DMS153 treated with DMSO at 0.1 percent for 48 hours (cell line): ENCODE measurements at regions not wholly inside any gene's neighbourhood (a gene's known extent, or its start where the extent isn't known, plus 50 kb on each side); places are given as distances from the start of the nearest gene placed in this dataset.
"Not testable (repeated sequence)": the region's sequence is repeated elsewhere in the genome, so short reads cannot be mapped to it uniquely, and the experiment has no call there.

ENCODE experiments used
- DNase-seq: peaks from one replicate; lab custom pipeline; 2025; ENCODE audit not compliant: unreplicated experiment; lab: John Stamatoyannopoulos, UW

DNA sequence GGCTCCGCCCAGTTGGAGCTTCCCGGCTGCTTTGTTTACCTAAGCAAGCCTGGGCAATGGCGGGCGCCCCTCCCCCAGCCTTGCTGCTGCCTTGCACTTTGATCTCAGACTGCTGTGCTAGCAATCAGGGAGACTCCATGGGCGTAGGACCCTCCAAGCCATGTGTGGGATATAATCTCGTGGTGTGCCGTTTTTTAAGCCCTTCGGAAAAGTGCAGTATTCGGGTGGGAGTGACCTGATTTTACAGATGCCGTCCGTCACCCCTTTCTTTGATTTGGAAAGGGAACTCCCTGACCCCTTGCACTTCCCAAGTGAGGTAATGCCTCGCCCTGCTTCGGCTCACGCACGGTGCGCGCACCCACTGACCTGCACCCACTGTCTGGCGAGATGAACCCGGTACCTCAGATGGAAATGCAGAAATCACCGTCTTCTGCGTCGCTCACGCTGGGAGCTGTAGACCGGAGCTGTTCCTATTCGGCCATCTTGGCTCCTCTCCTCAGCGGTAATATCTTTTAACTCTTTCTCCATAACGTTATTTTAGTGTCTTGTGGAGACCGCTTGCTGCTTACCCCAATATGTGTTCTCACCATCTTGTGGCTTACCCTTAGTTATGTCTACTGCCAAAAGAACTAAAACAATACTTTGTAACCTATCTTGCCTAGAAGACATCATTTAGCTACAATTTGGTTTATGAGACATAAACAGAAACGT lies 328.7 kb upstream of the EPHA5 start:
- not testable (repeated sequence) for DNase-seq

DNA sequence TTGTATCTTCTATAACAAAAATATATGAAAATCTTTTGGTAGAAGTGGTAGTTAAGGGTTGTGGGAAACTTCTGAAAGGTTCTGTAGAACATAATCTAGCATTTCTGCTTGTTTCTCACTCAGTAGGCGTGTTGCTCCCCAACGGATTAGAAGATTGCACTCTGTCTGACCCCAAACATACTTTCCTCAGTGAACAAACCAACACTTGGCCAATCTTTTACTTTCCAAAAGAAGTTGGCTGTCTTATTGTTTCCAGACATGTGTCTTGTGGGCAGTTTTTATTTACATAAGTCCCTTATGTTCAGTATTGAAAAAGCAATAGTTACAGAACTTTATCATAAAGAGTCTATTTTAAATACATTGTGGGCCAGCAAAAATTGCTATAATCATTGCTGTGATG lies 312.8 kb upstream of the EPHA5 start:
- DNase-seq, result no peak

DNA sequence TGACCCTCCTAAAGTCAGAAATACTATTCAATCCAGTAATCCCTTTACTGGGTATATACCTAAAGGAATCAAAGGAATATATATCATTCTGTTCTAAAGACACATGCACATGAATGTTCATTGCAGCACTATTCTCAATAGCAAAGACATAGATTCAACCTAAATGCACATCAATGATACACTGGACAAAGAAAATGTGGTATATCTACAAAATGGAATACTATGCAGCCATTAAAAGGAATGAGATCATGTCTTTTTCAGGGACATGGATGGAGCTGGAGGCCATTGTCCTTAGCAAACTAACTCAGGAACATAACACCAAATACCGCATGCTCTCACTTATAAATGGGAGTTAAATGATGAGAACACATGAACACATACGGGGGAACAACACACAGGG lies 306.0 kb upstream of the EPHA5 start:
- DNase-seq, result no peak

DNA sequence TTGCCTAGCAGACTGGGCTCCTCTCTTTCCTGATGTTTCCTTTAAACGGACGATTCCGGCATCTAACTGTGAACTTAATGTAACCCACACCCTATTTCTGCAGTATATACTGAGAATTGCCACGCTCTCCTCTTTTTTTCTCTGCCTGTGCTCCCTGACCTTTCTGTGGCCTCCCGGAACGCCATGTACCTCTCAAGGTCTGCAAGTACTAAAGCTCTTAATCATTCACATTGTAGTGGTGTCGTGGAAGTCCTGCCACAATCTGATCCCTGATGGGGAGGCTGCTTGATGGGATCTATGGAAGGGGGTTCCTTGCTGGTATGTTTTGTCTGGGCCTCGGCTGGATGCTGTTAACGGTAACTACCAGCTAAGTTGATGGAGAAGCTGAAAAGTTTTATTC lies 302.9 kb upstream of the EPHA5 start:
- no peak for DNase-seq

DNA sequence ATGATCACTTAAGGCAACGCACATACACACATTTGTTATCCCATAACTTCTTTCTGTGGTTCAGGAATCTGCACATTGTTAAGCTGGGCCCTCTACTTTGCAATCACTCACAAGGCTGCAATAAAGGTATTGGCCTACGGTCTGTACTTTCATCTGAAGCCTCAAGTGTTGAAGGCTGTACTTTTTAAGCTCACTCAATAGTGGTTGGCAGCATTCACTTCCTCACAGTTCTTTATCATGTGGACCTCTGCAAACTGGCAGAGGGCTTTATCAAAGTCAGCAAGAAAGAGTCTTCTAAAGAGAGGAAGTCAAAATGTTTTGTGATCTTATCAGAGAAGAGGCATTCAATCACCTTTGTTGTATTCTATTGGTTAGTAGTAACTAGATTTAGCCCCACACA lies 301.4 kb upstream of the EPHA5 start:
- DNase-seq, result no peak

DNA sequence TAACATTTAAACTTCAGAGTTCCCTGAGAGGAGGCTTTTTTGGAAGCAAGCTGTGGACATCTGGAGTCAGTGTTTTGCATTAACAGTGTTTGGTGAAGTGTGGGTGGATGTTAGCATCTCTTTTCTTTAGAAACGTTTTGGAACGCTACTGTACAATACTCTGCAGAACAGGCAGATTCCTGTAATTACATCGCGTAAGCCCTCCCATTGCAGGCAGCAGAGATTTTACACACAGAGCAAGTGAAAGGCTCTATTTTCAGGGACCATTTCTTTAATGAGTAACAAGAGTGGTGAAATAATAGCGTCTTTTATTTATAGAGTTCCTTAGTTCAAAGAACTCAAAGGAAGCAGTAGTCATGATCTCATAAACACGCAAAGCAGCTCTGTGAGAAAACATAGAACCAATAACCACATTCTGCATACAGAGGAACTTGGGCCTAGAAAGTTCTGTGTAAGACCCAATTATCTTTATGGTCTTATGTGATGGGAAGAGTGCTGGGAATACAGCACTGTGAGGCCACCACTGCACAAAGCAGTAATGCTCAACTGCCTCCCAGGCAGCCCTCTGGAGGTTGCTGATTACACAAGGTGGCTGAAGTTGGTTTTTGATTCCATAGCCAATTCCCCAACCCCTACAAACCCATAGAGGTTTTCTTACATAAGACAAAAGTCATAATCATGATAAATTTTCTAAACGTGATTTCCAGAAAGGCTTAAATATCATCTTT lies 298.7 kb upstream of the EPHA5 start:
- DNase-seq, result no peak

DNA sequence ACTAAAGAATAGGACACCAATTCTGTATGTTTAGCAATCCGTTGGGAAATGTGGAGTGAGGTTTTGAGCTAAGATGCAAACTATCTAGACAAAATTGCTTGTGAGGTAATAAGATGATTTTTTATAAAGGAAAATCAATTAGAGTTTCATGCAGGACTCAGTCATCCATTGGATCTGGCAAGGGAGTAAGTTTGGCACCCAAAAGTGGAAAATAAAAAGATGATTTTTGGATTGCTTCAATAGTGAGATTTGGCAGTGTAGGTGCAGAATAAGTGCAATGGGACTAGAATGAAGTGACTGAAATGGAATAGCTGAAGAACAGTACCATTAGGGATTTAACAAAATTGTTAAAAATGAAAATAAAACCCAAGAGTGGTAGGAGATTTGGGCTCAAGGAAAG lies 290.5 kb upstream of the EPHA5 start:
- no peak for DNase-seq

DNA sequence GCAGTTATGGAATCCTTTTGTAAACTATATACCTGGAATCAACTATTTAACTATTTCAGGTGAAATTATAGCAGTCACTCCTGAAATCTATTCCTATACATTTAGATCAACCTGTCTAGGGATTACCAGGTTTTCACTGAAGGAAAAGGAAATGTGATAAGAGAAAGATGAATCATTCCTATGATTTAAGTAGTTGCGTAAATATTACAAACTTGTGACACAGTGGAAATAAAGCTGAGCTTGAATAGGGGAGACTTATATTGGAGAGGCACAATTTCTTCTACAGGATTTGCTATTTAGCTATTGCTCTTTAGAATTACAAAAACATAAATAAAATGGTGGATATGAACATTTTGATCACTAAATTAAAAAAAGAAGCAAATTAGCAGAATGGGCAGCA lies 284.1 kb upstream of the EPHA5 start:
- no peak for DNase-seq

DNA sequence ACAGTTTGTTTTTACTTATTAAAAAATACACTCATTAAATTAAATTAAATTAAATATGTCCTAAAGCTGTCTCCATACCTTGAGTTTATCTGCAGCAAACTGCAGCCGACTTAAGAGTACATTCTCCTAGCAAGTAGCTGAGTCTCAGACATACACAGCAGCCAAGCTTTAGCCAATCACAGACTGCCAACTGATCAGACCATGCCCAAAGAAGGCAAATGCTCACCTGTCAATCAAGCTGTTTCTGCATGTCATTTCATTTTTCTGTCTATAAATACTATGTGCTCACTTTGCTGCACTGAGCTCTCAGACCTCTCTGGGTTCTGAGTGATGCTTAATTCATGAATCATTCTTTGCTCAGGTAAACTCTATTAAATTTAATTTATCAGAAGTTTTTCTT lies 280.9 kb upstream of the EPHA5 start:
- DNase-seq, result no peak

DNA sequence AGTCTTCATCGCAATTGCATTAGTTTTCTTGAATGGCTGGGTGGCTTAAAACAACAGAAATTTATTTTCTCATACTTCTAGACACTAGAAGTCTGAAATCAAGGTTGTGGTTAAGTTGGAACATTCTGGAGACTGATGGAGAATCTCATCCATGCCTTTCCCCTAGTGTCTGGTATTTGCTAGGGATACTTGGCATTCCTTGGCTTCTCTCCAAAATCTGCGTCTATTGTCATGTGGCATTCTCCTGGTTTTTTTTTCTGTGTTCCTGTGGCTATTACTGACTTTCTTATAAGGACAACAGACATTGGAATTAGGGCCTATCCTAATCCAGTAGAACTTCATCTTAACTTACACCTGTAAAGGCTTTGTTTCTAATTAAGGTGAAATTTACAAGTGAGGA lies 272.8 kb upstream of the EPHA5 start:
- no peak for DNase-seq

DNA sequence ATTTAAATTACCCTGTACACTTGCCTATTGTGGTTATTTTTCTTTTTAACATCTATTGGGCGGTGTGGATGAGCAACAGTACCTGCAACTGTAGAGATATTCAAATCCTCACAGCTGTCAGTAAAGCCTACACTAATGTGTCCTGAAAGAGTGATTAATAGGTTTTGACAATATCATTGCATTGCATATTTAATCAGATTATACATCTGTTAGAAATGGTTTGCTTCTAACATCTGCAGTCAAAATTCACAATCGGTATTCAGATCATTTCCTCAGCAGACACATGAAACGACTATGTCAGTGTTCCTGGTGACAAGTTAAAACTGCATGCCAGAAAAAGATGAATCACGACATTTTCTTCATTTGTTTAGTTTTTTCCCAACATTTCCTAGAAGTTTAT lies 254.6 kb upstream of the EPHA5 start:
- DNase-seq, result no peak

DNA sequence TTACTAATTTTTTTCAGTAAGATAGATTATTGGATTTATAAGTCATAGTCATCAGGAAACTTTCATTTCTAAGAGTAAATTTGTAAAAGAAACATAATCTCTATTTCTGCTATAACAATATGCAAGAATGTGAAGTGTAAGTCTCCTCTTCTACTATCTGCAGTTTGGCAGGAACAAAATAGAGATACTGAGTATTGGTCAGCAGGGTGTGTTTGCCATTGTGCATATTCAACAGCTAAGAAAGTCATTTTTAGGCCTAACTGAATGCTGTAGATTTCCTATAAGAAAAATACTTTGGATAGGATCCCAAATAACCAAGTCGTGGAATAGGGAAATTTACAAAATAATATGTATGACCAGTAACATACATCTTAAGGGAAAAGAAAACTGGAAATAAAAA lies 253.3 kb upstream of the EPHA5 start:
- no peak for DNase-seq

DNA sequence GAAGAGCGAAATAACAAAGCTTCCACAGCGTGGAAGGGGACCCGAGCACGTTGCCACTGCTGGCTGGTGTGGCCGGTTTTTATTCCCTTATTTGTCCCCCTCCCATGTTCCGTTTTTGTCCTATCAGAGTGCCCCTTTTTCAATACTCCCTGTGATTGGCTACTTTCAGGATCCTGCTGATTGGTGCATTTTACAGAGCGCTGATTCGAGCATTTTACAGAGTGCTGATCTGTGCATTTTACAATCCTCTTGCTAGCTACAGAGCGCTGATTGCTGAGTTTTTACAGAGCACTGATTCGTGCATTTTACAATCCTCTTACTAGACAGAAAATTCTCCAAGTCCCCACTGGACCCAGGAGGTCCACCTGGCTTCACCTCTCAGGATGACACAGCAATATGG lies 250.9 kb upstream of the EPHA5 start:
- DNase-seq, result no peak

DNA sequence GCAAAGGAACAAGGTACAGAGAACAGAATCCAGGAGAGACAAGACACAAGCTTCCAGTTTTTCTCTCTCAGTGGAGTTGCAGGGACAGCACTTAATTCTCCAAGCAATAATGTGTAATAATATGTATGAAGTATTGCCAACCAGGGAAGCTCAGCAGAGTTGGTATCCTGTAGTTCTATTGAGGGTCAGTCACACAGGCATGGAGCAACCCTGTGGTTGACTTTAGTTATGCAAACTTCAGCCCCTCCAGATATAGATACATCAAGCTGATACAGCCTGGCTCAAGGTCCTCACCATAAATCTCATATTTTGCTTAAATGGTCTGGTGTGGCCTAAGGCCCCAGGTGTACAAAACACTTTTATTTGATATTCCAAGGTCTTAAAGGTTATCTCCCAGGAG lies 248.6 kb upstream of the EPHA5 start:
- no peak for DNase-seq

DNA sequence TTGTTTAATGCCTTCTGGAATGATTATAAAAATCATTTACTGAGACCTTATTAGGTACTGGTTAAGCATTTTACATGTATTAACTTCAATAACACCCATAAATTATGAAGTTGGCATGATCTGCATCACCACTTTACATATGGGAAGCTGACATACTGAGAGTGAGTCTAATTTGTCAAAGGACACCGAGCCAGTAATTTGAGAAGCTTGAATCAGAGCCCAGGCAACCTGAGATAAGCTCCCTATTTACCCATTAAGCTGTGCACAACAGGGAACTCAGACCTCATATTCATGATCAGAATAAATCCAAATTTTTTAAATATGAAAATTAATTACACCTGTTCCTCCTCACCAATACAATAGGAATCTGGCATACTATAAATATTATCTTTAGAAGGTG lies 247.9 kb upstream of the EPHA5 start:
- peak; percentile 14 for DNase-seq

DNA sequence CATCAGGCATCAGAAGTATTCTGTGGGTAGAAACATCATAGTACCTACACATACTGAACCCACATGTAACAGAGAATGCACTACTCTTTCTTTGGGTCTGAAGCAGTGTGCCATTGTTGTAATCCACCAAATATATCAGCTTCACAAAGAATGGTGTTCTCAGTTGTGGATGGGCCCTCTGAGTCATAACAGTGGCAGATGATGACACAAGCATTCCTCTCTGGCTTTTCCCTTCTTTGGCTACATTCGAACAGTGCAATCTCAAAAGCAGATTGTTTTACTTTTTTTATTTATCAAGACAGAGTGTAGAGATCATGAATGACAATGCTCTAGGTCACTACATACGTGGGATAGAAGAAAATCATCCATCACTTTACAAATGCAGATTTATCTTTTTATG lies 247.2 kb upstream of the EPHA5 start:
- DNase-seq, result no peak

DNA sequence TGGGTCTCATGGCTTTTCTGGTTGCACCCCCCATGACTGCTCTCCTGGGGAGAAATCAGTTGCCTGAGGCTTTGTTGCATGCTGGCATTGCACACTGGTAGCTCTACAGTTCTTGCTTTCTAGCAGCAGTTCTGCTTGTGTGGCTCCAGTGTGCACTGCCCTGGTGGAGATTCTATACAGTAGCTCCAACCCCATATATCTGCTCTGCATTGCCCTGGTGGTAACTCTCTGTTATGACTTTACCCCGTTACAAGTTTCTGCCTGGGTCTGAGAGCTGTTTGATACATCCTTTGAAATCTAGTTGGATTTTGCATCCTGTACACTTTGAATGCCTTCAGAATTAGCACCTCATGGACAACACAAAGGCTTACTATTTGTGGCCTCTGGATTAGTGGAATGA lies 241.4 kb upstream of the EPHA5 start:
- DNase-seq, result no peak

DNA sequence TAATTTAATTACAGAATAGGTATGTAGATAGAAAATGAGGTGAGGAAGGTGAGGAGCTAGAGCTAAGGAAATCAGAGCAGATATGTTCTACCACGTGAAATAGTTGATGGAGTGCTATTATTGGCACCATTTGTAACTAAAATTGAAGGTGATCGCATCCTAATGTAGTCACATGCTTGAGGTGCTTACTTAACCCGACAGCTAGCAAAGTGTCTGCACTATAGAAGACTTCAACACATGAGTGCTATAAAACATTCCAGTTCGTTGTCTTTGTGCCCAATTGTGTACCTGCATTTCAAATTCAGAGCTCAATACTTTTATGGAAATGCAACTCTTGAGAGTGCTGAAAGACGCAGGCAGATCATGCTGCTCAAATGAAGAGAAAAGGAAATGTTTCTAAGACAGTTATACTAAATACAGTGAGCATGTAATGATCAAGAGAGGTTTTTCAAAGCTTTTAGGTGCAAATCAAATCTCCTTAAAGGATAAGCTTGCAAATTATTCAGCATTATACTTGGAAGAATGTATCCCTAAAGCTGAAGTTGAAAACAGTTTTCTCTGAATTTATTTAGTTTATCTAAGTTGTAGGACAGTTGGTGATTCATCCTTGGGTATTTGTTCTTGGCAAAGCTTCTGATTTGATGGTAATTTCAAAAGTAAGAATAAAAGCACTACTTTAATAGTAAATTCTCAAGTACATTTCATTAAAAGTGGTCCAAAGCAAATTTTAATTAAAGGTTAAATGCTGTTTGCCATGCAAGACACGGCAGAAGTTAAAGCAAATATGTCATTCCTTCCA lies 223.9 kb upstream of the EPHA5 start:
- DNase-seq, result no peak

DNA sequence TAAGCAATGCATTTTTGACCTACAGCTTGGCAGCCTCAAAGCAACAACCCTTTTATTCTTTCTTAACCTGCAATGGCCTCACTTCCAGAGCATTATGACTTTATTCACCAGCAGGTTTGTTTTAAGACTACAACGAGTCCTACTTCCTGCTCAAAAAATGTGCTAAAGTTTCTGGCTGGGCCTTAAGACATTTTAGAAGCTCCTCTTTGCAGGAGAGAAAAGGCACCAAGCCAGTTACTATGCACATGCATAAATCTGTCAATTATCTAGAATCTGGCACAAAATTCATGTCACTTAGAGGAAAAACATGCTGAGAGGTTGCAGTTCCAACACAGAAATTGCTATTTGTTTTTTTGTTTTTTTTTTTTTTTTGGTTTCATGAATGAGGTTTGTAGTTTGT lies 223.0 kb upstream of the EPHA5 start:
- DNase-seq, result no peak

DNA sequence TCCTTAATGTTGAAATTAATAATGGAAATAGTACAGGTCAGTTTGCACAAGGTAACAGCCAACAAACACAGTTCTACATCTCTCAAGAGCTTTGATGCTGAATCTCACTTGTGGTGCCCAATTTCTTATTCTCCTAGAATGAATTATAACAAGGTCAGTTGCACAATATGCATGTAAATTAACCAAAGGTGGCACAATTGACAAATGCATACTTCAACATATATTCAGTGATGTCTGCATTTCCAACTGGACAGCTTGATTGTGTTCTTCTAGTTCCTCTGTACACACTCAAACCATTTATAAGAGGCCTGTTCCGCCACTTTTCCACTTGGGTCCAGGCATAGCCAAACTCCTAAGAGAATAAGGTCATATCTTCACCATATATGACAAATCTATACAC lies 210.3 kb upstream of the EPHA5 start:
- no peak for DNase-seq

DNA sequence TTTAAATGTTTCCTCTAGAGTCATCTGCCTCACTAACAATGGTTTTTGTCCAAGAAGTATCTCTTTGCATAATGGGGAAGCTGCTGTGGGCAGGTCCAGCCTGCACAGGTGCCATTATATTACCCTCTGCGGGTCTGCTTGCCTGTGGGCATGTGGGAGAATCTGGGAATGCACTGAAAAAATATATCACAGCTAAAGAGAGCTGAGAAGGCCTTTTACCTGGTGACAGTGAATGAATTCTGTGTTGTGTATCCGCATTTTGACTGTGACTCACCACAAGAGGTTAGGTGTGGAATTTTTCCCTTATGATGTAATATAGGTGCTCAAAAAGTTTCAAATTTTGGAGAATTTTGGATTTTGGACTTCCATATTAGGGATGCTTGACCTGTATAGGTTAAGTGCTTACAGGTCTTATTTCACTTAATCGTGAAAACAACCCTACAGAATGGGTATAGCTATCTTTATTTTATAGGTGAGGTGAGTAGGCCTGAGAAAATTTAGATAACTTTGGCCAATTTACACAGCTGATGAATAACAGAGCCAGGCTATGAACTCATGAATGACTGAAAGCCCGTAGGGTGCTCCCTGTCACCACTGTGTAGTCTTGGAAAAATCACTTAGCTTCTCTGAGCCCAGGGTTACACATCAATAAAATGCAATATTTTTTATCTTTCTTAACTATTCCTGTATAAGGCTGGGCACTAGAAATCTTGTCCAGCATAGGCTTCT lies 198.0 kb upstream of the EPHA5 start:
- DNase-seq, result no peak

DNA sequence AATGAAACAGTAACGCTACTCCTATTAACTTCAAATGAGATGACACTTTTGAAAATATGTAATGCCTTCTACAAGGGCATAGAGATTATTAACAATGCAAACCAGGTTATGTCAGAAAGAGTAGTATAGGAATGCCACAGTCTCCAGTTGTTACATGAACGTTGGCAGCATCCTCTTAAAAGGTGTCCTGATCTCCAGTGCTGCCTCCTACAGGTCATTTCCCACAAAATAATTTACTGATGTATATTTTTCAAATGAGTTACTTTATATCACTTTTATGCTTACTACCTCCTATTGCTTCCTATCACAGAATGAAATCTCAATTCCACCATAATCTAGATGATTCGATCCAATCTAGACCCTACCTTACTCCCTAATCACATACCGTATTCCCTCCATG lies 195.2 kb upstream of the EPHA5 start:
- DNase-seq, result no peak
